Stimulated activated CD4-positive, alpha-beta T cell treated with anti-CD3 and anti-CD28 coated beads, Interleukin-2, amount 100 ng/mL, for 48 hours (primary cell): ENCODE measurements at regions not wholly inside any gene's neighbourhood (a gene's known extent, or its start where the extent isn't known, plus 50 kb on each side); places are given as distances from the start of the nearest gene placed in this dataset.
"Not testable (repeated sequence)": the region's sequence is repeated elsewhere in the genome, so short reads cannot be mapped to it uniquely, and the experiment has no call there.

Source experiments
- DNase-seq, 2 donors: peaks; one replicate each; pipeline ENCODE4 v3.0.0-alpha.2; 2020

DNA sequence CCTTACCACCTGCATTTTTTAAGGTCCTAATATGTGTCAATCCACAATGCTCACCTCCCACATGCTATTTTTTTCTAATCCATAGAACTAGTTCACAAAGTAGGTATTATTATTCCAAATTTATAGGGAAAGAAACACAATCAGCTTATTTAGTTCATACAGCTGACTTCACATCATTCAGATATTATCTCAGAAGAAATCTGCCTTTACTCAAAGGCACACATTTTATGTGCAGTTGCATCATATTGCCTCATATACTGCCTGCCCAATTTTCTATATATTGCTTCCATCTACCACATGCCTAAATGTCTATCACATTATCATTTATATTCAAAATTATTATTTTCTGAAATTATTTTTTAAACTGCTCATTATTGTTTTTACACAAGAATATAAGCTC is 88.7 kb upstream of the LUZP2 start:
- DNase-seq = no peak

DNA sequence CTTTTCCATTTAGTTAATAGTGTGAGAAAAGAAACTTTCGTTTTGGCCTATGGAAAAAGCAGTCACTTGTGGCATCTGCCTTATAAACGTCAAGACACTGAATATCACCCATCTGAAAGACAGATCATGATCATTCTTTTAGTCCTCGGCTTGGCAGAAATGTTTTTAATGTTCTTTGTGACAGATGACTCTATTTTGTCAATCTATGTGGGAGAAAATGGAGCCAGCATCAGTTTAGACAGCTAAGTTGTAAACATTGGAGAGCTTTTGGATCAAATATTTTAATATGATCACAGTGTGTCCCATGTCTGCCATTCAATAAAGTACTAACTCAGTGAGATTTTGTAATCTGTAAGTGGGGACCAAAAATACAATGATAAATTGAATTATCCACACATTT is 85.1 kb upstream of the LUZP2 start:
- no peak for DNase-seq

DNA sequence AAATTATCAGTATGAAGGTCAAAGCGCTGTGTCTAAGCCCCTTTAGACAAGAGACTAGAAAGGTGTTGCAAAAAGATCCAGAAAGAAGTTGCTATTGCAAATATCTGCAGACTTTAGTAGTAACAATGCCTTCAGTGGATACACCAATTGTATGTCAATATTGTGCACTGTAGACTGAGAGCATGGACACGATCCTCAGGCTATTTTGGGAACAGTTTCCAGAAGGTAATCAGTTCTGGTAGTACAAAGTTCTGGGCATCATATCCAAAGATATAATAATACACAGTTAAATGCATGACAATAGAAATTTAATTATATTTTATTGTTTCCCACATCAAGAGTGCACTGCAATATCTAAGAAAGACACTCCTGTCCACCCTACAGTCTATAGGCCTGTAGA is 84.1 kb upstream of the LUZP2 start:
- DNase-seq = no peak

DNA sequence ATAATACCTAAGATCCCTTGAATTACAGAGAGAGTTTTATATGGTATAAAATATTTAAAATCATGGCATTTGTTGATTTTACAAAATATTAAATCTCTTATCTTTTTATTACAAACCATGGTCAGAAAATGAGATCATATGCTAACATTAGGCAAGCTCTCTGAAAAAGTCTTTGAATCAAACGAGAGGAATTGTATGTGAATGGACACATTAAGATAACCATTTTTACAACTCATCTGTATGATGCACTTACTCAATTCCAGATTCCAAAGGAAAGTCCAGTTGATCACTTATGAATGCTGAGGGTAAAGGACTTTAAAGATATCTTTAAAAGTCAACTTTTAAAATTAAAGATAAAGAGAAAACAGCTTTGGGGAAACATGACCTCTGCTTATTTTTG is 83.5 kb upstream of the LUZP2 start:
- DNase-seq = no peak

DNA sequence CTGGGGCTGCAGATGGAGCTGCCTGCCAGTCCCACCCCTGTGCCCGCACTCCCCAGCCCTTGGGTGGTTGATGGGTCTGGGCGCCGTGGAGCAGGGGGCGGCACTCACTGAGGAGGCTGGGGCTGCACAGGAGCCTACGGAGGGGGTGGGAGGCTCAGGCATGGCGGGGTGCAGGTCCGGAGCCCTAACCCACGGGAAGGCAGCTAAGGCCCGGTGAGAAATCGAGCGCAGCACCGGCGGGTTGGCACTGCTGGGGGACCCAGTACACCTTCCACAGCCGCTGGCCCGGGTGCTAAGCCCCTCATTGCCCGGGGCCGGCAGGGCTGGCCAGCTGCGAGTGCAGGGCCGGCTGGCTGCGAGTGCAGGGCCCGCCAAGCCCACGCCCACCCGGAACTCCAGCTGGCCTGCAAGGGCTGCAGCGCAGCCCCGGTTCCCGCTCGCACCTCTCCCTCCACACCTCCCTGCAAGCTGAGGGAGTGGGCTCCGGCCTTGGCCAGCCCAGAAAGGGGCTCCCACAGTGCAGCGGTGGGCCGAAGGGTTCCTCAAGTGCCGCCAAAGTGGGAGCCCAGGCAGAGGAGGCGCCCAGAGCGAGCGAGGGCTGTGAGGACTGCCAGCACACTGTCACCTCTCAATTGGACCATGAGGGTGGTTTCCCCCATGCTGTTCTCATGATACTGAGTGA is 80.8 kb upstream of the LUZP2 start:
- not testable (repeated sequence) for DNase-seq

DNA sequence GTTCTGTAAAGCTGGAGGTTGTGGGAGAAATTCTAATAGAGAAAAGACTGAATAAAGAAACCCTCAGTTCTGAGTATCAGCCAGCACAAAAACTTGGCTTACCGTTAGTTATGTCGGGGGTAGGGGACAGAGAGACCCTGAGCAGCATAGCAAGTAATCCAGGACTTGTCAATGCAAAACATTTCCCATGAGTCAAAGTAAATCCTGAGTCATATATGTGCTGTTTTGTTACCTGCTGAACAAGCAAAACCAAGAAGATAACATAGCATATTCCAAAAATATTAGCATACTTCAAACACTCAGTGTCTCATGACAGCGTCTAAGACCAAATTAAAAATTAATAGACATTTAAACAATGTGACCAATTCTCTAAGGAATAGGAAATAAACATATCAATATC is 75.1 kb upstream of the LUZP2 start:
- DNase-seq = no peak

DNA sequence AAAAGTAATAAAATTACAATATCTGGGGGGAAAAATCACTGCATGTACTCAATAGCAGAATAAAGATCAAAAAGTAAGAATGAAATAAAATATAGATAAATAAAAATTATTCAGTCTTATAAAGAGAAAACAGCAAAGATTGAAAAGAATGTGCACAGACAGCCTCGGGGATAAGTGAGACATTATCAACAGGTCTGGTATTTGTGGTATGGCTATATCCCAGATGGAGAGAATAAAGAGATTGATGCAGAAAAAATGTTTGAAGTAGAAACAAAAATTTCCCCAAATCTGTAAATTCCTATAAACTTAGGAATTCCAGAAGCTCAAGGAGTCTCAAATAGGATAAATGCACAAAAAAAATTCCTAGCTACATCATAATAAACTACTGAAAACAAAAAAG is 74.5 kb upstream of the LUZP2 start:
- DNase-seq = no peak

DNA sequence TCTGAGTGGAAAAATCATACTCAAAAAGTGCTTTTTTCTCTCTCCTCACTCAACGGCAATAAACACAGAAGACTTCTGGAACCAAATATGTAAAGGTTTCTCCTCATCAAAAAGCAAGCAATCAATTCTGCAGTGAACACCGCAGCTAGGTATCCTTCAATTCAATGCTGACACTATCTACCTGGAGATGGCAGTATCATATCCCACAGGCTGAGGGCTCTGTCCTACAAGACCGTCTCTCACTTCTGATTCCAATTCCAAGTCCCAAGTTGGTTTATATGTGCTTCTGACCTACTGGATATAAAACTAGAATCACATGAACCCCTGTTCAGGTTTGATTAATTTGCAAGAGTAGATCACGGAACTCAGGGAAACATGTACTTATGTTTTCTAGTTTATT is 59.7 kb upstream of the LUZP2 start:
- no peak for DNase-seq
